B cell (primary cell): ENCODE measurements at regions not wholly inside any gene's neighbourhood (a gene's known extent, or its start where the extent isn't known, plus 50 kb on each side); places are given as distances from the start of the nearest gene placed in this dataset.

Experiments
- ATAC-seq: fragments of 200-7000 bp; cut with Tn5 transposase; one replicate; pipeline ENCODE4 v1.10.0; 2021; ENCODE audit warnings: low read depth, mild to moderate bottlenecking, moderate number of reproducible peaks, moderate library complexity
- CTCF ChIA-PET: fragments of 350-600 bp; sonication (Branson Sonifier 250); formaldehyde crosslinking; loops from one replicate; lab custom pipeline; 2021; ENCODE audit warnings: antibody characterized with exemption, inconsistent platforms; lab: Charles Lee
- POLR2A ChIA-PET: fragments of 350-600 bp; sonication (Branson Sonifier 250); formaldehyde crosslinking; loops from one replicate; lab custom pipeline; 2021; ENCODE audit warnings: antibody characterized with exemption; lab: Charles Lee
- DNase-seq: peaks from one replicate; pipeline ENCODE4 v3.0.0; 2013
- H2AFZ ChIP-seq: 2 replicates; pipeline ENCODE4 v1.6.1; 2012; ENCODE audit warnings: mild to moderate bottlenecking, low read depth, low read length; ENCODE audit not compliant: insufficient read depth, poor library complexity, severe bottlenecking
- H3K27ac ChIP-seq, 2 donors: 1 replicate in 1 of 2; 2 replicates in 1 of 2; pipeline ENCODE4 v1.5.1; 2012 to 2013; ENCODE audit warnings: low read length in 2 of 2, mild to moderate bottlenecking in 2 of 2, moderate library complexity in 1 of 2
- H3K27me3 ChIP-seq, 4 experiments: fragments of 200-600 bp in 1 of 4; sonication (generic) in 1 of 4; replicated peaks in 1 of 4; 1 replicate in 2 of 4; 2 replicates in 2 of 4; pipeline versions ENCODE4 v1.6.1 to v1.7.0; 2013 to 2016; ENCODE audit warnings: low read length in 3 of 4, mild to moderate bottlenecking in 2 of 4, mixed read lengths in 1 of 4, moderate library complexity in 1 of 4; ENCODE audit not compliant: insufficient read depth in 4 of 4, control insufficient read depth in 3 of 4; ENCODE audit errors: control extremely low read depth in 1 of 4
- H3K36me3 ChIP-seq, 2 experiments: replicated peaks in 1 of 2; 1 replicate in 1 of 2; 2 replicates in 1 of 2; pipeline versions ENCODE4 v1.6.1 to v1.7.1; 2013; ENCODE audit warnings: low read length in 1 of 2; ENCODE audit not compliant: insufficient read depth in 2 of 2, control insufficient read depth in 1 of 2; ENCODE audit errors: control extremely low read depth in 1 of 2, extremely low read depth in 1 of 2
- H3K4me1 ChIP-seq, 2 donors: fragments of 200-600 bp in 1 of 2; sonication (generic) in 1 of 2; 1 replicate in 1 of 2; 2 replicates in 1 of 2; pipeline versions ENCODE4 v1.5.1 to v1.6.1; 2013 to 2017; ENCODE audit warnings: low read length in 2 of 2; ENCODE audit not compliant: control insufficient read depth in 2 of 2, insufficient read depth in 2 of 2
- H3K4me2 ChIP-seq: replicated peaks from 2 replicates; pipeline ENCODE3; 2012; ENCODE audit warnings: mild to moderate bottlenecking, low read depth, low read length; ENCODE audit not compliant: poor library complexity, severe bottlenecking
- H3K4me3 ChIP-seq, 5 experiments: fragments of 200-600 bp in 1 of 5; sonication (generic) in 1 of 5; 1 replicate in 3 of 5; 2 replicates in 2 of 5; pipeline versions ENCODE4 v1.5.1 to v1.7.0; 2011 to 2016; ENCODE audit warnings: low read length in 4 of 5, mild to moderate bottlenecking in 4 of 5, low read depth in 2 of 5, control low read depth in 1 of 5, moderate library complexity in 1 of 5; ENCODE audit not compliant: insufficient read depth in 1 of 5; ENCODE audit errors: control extremely low read depth in 1 of 5, extremely low read depth in 1 of 5
- H3K79me2 ChIP-seq: fragments of 200-600 bp; sonication (generic); one replicate; pipeline ENCODE4 v1.6.0; 2016; ENCODE audit warnings: low read length; ENCODE audit not compliant: control insufficient read depth, insufficient read depth
- H3K9ac ChIP-seq: fragments of 200-600 bp; sonication (generic); 2 replicates; pipeline ENCODE4 v1.6.1; 2017; ENCODE audit warnings: mild to moderate bottlenecking, low read length, moderate library complexity
- H3K9me3 ChIP-seq, 3 donors: one replicate each; pipeline versions ENCODE4 v1.6.1 to v1.7.1; 2013; ENCODE audit warnings: low read length in 2 of 3; ENCODE audit not compliant: control insufficient read depth in 2 of 3, insufficient read depth in 1 of 3; ENCODE audit errors: control extremely low read depth in 1 of 3
- H4K20me1 ChIP-seq: 2 replicates; pipeline ENCODE4 v1.6.0; 2012; ENCODE audit warnings: mild to moderate bottlenecking, low read length; ENCODE audit not compliant: insufficient read depth, control insufficient read depth, poor library complexity, severe bottlenecking
- H3K27ac Mint-ChIP-seq: one replicate; pipeline ENCODE4 v1.8.0; 2021; ENCODE audit warnings: mixed read lengths
- H3K27me3 Mint-ChIP-seq: one replicate; pipeline ENCODE4 v1.8.0; 2021; ENCODE audit warnings: mixed read lengths
- H3K4me1 Mint-ChIP-seq: one replicate; pipeline ENCODE4 v1.8.0; 2021; ENCODE audit warnings: mixed read lengths
- H3K4me3 Mint-ChIP-seq: one replicate; pipeline ENCODE4 v1.8.0; 2021; ENCODE audit warnings: mixed read lengths
- H3K9me3 Mint-ChIP-seq: one replicate; pipeline ENCODE4 v1.8.0; 2022; ENCODE audit warnings: mixed read lengths; ENCODE audit not compliant: insufficient read depth
- CTCF ChIP-seq: fragments of 200-600 bp; IDR thresholded peaks from one replicate; pipeline ENCODE4 v1.8.0; 2022; ENCODE audit warnings: antibody characterized with exemption, mild to moderate bottlenecking
- EZH2 ChIP-seq: IDR thresholded peaks from 2 replicates; pipeline ENCODE4 v1.6.1; 2012; ENCODE audit warnings: borderline replicate concordance, low read depth, mild to moderate bottlenecking, moderate library complexity, low read length; ENCODE audit not compliant: insufficient read depth, poor library complexity, severe bottlenecking
- WGBS: methylation state at CpG from one replicate; pipeline ENCODE4 v1.1.5; 2013; ENCODE audit warnings: missing lambda C conversion rate; ENCODE audit not compliant: insufficient coverage; 5-methylcytosine and 5-hydroxymethylcytosine counted together
- intact Hi-C: fragments of 100-400 bp; cut with micrococcal nuclease; formaldehyde crosslinking; loops from one replicate; pipeline ENCODE4 v1.10.0; 2022

GRCh38 chr2:15786003-15786654 lies 154.2 kb upstream of the MYCN start:
- ChIA-PET POLR2A (no interaction called here), CTCF (no interaction called here)
- intact Hi-C loops, result no loop called here
- TF ChIP-seq CTCF (no peak), EZH2 (no peak)
- Mint-ChIP-seq H3K4me3 (no peak overlapping the region), H3K27ac (no peak overlapping the region), H3K4me1 (no peaks in the 10 kb centered on the region), H3K9me3 (no peaks in the 10 kb centered on the region), H3K27me3 (peaks cover 4% of the 10 kb centered on the region)
- Histone ChIP-seq H3K27ac (no peak overlapping the region), H3K79me2 (no peaks in the 10 kb centered on the region), H2AFZ (no peak overlapping the region), H3K4me2 (no peak overlapping the region), H3K9me3 (peaks cover 0 to 3% (median 0%) of the 10 kb centered on the region in 3 donors), H3K36me3 (no peaks in the 10 kb centered on the region), H3K4me1 (no peaks in the 10 kb centered on the region), H3K4me3 (no peak overlapping the region), H3K9ac (no peak overlapping the region), H3K27me3 (no peaks in the 10 kb centered on the region), H4K20me1 (no peaks in the 10 kb centered on the region)
- no peak for ATAC-seq
- DNase-seq, result no peak
- WGBS, result 95% methylated on average over 11 of the region's 11 CpGs

GRCh38 chr2:15786901-15787300 lies 153.4 kb upstream of the MYCN start:
- Histone ChIP-seq H3K27me3 (no peaks in the 10 kb centered on the region), H4K20me1 (no peaks in the 10 kb centered on the region), H2AFZ (no peak overlapping the region), H3K4me3 (no peak overlapping the region), H3K27ac (no peak overlapping the region), H3K79me2 (no peaks in the 10 kb centered on the region), H3K4me1 (no peaks in the 10 kb centered on the region), H3K9me3 (peaks cover 0 to 3% (median 0%) of the 10 kb centered on the region in 3 donors), H3K36me3 (no peaks in the 10 kb centered on the region), H3K9ac (no peak overlapping the region), H3K4me2 (no peak overlapping the region)
- Mint-ChIP-seq H3K27ac (no peak overlapping the region), H3K9me3 (no peaks in the 10 kb centered on the region), H3K4me3 (no peak overlapping the region), H3K27me3 (peaks cover under 1% of the 10 kb centered on the region), H3K4me1 (no peaks in the 10 kb centered on the region)
- no CpG with 5 or more reads among the region's 2 CpGs for WGBS
- ChIA-PET CTCF (no interaction called here), POLR2A (no interaction called here)
- intact Hi-C loops, result no loop called here
- no peak for DNase-seq
- ATAC-seq, result no peak
- no peak for TF ChIP-seq CTCF
- TF ChIP-seq EZH2, result no peak
